Esophagus squamous epithelium (tissue), 4 donors: ENCODE measurements at regions not wholly inside any gene's neighbourhood (a gene's known extent, or its start where the extent isn't known, plus 50 kb on each side); places are given as distances from the start of the nearest gene placed in this dataset.

Experiments
- POLR2A ChIP-seq, 4 donors: fragments of 450-650 bp; IDR thresholded peaks; one replicate each; pipeline ENCODE4 v1.6.1; 2017; ENCODE audit warnings: antibody characterized with exemption in 4 of 4, mild to moderate bottlenecking in 4 of 4, moderate library complexity in 3 of 4
- TF ChIP-seq, protein P1 (sequence below), 6 experiments: fragments of 450-650 bp in 4 of 6; fragments of 200-600 bp in 2 of 6; sonication (generic) in 2 of 6; IDR thresholded peaks; one replicate each; pipeline ENCODE4 v1.5.1; 2016 to 2019; ENCODE audit warnings: antibody characterized with exemption in 6 of 6, mild to moderate bottlenecking in 4 of 6, moderate library complexity in 4 of 6

GRCh38 chr5:3380689-3381088 lies 214.9 kb upstream of the IRX1 start:
- TF ChIP-seq, protein P1, sequence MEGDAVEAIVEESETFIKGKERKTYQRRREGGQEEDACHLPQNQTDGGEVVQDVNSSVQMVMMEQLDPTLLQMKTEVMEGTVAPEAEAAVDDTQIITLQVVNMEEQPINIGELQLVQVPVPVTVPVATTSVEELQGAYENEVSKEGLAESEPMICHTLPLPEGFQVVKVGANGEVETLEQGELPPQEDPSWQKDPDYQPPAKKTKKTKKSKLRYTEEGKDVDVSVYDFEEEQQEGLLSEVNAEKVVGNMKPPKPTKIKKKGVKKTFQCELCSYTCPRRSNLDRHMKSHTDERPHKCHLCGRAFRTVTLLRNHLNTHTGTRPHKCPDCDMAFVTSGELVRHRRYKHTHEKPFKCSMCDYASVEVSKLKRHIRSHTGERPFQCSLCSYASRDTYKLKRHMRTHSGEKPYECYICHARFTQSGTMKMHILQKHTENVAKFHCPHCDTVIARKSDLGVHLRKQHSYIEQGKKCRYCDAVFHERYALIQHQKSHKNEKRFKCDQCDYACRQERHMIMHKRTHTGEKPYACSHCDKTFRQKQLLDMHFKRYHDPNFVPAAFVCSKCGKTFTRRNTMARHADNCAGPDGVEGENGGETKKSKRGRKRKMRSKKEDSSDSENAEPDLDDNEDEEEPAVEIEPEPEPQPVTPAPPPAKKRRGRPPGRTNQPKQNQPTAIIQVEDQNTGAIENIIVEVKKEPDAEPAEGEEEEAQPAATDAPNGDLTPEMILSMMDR (IDR thresholded peaks at IDR 0.05) = no peak
- no peak for TF ChIP-seq POLR2A (IDR thresholded peaks at IDR 0.05)
